ENCODE measurements at regions not wholly inside any gene's neighbourhood (a gene's known extent, or its start where the extent isn't known, plus 50 kb on each side); places are given as distances from the start of the nearest gene placed in this dataset.

DNA sequence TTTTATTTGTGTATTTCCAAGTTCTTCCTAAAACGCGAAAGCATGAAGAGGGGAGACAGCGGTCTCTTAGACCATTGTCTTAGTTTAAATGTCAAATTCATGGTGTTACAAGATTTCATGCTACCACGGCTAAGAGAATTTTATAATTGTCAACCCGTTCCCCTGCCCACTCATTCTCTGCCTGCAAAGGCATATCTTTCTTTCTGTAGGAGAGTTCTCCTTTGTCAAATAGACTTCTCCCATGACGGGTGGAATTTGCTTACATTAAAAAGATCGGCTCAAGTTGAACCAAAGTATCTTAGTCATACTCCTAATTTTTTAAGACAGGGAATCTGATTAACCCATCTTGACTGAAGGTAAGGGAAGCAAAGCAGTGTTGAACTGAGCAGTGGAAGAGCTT, 539.2 kb downstream of the REEP3 start:
- DNase-seq (ENCODE audit: low read depth in 3 of 3, low spot score in 2 of 3) = no peak

DNA sequence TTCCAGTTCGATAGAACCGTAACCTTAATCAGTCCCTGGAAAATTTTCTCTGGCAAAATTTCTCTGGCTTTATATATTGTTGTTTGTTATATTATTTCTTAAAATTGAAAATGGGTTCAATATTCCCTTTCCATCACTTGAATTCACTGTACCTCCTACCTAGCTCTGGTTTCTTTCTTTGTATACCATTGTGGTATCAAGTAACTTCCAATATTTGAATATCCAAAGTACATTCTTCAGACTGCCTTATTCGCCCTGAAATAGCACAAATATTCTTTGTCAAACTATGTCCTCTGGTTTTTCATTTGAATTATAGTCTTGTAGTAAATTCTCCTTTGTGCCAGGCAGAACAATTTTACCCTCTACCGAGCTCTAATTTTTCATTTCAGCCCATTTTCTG, 541.6 kb downstream of the REEP3 start:
- no peak for DNase-seq (ENCODE audit: low read depth in 3 of 3, low spot score in 2 of 3)

DNA sequence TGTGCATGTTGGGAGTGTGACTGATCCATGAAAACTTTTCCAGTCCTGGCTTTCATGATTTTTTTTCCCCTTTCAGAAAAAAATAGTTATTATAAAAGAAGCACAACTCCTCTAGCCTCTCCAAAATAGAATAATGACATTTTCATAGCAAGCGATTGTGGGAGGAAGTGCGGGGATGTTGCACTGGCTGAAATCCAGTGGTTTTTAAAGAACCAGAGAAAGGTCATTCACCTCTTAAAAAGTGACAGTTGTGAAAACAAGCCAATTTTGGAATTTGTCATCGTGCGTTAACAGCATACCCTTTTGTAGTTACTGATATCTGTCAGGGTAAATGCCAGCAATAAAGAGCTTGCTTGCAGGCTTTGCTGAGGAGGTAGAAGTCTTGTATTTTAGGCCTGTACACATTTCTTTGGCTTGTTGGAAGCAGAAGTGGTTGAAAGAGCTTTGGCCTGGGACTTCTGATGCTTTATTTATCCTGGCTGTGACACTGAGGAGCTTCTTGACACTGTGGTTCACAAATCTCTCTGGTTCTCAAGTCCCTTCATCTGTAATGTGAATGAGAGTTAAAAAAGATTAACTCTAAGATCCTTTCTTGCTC, 545.9 kb downstream of the REEP3 start:
- DNase-seq (ENCODE audit: low read depth in 3 of 3, low spot score in 2 of 3) = peak in 1 of 3 donors; percentile 23

DNA sequence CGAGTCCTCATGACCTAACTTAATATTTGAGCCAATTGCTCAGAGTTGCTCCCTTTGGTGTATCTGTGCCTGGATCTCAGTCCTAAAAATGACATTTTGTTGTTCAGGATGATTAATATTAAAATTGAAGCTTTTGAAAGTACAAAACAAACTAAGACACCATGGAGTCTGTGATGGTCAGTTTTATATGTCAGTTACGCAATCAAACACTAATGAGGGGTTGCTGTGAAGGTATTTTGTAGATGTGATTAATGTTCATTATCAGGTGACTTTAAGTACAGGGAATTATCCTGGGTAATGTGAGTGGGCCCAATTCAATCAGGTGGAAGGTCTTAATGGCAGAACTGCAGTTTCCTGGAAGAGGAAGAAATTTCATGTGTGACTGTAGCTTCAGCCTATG, 546.7 kb downstream of the REEP3 start:
- no peak for DNase-seq (ENCODE audit: low read depth in 3 of 3, low spot score in 2 of 3)

DNA sequence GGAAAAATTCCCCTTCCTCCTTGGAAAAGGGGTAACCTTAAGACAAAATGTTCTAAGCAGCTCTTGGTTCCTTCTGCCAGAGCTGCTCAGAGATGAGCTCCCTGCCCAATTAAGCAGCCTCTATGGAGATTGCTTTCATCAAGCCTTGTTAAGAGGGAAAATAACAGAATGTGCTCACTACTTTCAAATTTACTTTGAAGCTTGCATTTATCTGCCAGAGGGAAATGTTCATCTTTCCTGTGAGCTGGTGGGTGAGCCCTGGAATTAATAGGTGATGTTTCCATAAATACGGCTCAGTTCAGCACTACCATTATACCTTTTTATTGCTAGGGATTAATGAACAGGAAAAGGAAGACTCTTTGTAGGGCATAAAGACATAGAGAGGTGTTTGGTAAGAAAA, 549.0 kb downstream of the REEP3 start:
- DNase-seq (ENCODE audit: low read depth in 3 of 3, low spot score in 2 of 3) = no peak

DNA sequence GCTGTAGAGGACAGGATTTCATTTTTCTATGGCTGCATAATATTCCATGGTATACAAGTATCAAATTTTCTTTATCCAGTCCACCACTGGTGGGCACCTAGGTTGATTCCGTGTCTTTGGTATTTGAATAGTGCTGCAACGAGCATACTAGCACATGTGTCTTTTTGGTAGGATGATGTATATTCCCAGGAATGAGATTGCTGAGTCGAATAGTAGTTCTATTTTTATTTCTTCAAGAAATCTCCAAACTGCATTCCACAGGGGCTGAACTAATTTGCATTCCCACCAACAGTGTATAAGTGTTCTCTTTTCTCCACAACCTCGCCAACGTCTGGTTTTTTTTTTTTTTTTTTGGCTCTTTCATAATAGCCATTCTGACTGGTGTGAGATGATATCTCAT, 550.0 kb downstream of the REEP3 start:
- DNase-seq (ENCODE audit: low read depth in 3 of 3, low spot score in 2 of 3) = no peak

DNA sequence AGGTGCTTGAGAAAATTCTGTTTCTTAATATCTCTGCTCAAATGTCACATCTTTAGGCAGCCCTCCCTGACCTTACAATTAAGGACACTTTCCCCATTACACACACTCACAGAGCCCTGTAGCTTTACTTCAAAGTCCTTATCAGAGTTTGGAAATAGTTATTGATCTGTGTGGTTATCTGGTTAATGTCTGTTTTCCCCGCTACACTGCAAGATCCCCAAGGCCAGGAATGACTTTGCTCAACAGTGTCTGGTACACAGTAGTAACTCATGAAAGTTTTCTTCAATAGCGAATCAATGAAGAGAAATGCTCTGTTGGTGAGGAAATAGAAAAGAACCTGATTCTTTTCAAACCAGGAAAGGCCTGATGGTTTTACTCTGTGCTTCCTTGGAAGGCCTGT, 554.4 kb downstream of the REEP3 start:
- DNase-seq (ENCODE audit: low read depth in 3 of 3, low spot score in 2 of 3) = no peak

DNA sequence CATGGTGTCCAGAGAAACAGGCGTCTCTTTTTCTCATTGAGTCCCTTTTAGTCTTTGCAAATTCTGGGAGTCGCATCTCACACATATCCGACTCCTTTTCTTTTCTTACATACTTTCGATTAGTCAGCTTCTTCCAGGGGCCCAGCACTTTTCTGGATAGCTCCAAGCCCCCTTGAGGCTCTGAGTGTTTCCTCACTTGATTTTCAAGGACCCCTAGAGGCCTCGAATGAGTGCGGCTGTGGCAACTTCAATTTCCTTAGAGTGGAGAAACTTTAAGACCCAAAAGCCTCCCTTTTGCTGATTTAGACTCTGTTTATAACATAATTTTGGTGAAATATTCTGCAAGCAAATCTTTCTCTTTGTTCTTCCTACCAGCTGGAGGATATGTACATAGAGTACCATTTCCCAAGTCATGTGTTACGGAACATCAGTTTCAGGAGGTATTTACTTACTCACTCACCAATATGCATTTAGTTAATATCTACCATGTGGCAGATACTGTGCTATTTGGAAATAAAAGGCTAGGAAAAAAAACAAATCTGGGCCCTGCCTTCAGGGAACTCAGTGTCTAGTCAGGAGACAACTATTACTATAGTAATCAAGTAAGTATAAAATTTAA, 555.2 kb downstream of the REEP3 start:
- DNase-seq (ENCODE audit: low read depth in 3 of 3, low spot score in 2 of 3) = no peak

DNA sequence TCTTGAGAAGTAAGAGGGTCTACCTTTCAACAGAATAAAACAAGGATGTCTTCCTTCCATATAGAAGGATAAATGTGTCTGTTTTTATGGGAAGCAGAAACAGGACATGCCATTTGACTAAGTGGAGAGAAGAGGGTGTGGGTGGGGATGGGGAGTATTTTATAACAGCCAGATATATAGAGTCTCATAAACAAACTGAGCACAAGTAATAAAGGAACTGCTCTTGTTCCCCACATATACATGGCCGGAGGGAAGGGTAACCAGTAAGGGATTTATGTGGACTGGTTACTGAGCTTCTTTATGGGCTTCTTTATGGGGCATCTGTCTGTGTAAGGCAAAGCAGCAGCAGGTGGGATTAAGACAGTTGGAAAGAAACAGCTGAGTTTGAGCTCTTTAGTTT, 558.1 kb downstream of the REEP3 start:
- no peak for DNase-seq (ENCODE audit: low read depth in 3 of 3, low spot score in 2 of 3)

DNA sequence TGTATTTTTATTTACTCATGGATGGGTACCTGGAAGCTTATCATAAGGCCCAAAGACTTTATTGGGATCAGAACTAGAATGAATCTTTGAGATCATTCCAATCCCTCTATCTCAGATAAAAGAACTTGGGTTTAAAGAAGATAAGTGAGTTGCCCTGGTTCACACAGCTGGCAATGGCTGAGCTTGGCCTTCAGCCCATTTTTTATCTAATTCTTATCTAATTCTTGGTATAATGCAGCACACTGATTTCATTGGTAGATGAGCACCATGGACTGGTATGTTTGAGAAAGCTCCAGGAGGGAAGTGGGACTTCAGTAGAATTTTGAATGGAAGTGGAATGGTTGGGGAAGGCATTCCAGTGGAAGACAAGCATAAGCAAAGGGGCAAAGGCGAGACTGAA, 558.9 kb downstream of the REEP3 start:
- no peak for DNase-seq (ENCODE audit: low read depth in 3 of 3, low spot score in 2 of 3)

DNA sequence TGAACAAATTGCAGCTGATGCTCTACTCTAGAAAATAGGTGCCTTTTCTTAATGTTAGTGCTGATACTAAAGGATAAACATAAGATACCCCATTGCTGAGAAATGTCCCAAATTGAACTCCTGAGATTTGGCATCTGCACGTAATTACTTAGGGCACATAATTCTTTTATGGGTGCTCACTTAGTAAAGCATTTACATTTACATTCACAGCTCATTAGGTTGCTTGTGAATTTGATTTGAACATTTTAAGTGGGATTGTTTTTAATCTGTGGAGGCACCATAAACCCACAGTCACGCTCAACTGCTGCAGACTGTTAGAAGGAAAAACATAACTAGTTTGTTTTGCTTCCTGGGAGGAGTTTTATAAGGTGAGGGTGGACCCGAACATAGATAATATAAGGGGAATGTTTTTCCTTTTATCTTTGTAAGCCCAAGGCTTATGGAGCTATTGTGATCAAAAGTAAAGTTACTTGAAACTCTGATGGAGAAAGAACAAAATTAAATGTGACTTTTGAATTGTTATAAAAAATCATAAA, 560.8 kb downstream of the REEP3 start:
- DNase-seq (ENCODE audit: low read depth in 3 of 3, low spot score in 2 of 3) = no peak

DNA sequence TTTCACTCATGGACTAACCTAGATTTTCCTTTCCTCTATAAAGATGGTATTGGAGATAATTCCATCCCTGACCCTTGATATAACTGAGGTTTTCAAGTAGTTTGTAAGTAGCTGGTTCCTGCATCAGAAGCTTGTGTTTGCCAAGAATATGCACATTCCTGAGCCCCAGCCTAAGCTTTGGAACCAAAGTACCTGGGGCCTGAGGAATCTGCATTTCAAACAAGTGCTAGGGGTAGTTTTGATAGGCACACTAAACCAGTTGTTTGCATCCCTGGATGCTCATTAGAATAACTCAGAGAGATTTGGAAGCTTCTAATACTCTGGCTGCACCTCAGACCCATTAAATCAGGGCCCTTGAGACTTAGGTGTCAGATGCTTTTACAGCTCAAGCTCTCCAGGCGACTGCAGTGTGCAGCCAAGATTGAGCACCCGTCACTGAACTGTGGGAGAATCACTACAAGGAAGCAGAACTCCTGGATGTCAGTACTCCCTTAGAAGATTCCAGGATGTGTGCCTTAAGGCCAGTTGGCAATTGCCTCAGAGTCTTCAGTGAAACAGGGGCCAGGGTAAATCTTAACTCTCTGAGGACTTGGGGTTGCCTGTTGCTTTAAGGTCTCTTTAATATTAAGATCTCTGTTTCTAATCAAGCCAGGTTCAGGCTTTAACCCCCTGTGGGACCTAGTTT, 565.0 kb downstream of the REEP3 start:
- no peak for DNase-seq (ENCODE audit: low read depth in 3 of 3, low spot score in 2 of 3)

DNA sequence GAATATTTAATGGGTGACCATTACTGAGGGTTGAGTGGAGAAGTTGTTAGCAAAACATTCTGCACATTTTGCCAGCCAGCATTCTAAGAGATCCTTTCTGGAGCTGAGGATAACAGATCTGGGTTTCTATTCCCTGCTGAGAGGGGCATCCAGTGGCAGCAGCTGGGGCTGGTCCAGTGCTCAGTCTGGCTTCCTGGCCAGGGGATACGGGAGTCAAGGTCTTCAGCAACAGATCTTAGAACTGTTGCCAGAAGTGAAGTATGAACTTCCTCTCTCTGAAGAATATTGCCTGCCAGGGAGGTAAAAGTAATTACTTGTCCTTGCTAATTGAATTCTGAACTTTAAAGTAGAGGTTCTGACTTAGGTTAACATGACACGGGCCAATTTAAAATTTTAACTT, 568.4 kb downstream of the REEP3 start:
- DNase-seq (ENCODE audit: low read depth in 3 of 3, low spot score in 2 of 3) = no peak

DNA sequence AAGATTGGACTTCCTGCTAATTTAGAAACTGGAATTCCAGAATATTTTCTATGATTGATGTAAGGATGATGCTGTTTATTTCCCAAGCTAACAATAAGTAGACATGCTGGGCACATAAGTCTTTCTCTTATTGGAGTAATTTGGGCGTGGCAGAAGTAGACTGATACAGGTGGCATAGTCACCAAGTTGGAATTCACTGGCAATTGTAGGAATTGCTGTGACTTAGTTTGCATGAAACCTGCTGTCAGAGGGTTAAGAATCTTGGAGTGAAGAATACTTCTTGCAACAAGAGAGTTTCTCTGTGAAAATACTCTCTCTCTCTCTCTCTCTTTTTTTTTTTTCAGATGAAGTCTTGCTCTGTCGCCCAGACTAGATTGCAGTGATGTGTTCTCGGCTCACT, 569.7 kb downstream of the REEP3 start:
- no peak for DNase-seq (ENCODE audit: low read depth in 3 of 3, low spot score in 2 of 3)

DNA sequence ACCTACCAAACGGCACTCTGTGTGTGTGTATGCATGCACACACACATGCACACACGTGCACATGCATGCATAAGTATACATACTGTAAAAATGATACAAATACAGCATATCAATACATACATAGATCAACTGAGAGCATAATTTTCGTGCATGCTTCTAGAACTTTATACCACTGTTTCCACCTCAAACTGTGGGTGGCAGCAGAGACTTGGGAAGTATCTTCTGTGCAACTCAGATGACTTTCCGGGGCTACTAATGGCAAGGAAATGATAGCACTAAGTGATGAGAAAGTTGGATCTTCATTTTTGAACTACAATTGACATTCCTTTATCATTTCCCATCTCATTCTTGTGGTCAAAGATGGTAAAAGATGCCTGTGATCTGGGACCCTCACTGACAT, 570.7 kb downstream of the REEP3 start:
- no peak for DNase-seq (ENCODE audit: low read depth in 3 of 3, low spot score in 2 of 3)

DNA sequence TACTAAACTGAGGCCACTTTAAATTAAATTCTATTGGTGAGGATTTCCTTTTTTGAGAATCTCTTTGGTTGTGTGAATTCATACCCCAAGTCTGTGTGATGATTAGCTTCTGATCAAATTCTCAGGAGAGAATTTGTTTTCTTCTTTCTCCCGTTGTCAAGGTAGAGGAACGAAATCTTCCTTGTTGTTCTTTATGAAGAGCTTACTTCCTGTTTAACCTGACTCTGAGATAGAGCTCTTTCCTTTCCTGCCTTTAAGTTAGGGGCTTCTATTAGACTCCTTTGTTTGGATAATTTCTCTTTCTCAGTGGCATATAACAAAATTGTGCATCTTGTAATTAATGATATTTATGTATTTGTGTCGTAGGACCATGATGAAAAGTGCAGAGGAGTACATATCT, 572.1 kb downstream of the REEP3 start:
- DNase-seq (ENCODE audit: low read depth in 3 of 3, low spot score in 2 of 3) = no peak

DNA sequence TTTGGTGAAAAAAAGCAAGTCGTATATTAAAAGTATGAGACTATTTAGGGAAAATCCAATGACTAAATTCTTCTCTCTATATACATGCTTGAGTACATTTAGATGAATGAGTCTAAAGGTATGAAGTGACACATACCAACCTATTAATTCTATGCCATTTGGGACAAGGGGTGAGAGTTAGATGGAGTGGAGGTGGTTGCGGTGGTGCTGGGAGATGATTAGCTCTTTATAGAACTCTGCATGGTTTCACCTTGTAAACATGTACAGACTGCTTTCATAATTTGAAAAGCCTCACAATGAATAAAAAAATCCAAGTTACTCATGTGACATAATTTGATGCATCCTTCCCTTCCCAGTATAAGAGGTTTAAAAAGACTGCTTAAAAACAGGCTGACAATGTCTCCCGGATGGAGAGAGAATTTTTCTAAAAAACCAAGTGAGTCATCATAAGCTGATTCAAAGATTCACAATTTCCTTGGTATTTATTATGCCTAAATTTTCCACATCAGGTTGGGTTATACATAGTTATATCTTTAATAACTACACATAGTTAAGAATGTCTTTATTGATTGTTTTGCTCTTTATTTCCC, 572.8 kb downstream of the REEP3 start:
- DNase-seq (ENCODE audit: low read depth in 3 of 3, low spot score in 2 of 3) = no peak

DNA sequence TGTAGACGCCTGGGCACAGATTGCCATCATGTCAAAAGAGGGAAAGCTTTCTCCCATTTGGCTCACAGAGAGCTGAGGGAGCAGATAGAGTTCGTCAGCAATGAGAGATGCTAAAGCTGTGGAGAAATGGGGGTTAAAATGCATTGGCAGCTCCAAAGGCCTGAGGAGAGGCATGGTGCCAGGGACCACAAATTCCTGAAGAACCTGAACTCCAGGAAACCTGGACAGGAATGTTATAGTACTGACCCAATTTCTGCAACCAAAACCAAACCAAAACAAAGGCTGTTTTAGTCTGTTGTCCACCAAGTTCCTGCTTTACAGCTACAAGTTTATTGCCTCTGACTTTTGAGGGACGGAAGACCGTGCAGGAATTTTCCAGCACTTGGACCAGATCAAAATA, 575.7 kb downstream of the REEP3 start:
- DNase-seq (ENCODE audit: low read depth in 3 of 3, low spot score in 2 of 3) = no peak

DNA sequence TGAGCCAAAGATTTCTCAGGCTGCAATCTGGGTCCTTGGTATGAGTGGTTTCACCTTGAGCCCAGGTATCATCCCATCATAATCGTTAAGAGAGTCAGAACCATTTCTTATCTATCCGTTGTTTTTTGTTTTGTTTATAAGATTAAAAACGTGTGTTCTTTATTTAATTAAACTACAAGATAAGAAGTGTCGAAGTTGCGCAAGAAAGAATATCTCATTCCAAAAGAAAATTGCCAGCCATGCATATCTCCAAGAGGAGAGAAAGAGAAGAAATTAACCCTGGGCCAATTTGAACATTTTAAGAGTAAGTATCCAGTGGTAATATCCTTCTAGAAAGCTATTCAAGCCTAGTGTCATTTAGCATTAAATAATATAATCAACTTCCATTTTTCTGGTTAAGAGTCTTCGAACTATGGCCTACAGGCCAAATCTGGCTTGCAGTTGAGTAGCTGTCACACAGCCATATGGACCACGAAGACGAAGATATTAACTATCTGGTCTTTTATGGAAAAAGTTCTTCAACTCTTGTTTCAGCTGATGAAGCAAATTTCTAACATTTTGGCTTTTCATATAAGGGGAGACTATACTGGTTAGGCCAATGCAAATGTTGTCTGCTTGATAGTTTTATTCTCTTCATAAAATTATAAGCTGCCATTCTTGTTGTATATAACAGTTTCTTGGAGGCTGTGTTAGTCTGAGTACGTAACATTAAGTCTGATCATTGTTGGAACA, 576.4 kb downstream of the REEP3 start:
- no peak for DNase-seq (ENCODE audit: low read depth in 3 of 3, low spot score in 2 of 3)

DNA sequence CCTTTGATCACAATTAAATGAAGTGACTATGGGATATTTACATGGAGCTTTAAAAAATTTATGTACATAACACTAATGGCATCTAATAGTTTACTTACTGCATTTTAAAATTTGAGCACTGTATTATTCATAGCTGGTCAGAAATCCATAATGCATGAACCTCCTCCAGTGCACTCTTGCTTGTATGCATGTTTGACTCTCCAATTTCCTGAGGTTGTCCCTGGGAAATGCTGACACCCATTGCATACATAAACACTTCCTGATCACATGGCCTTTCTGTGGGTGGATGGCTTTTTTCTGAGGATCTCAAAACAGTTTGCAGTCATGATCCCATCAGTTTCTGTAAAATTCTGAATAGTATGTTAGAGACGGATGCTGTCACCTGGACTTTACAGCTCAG, 577.8 kb downstream of the REEP3 start:
- no peak for DNase-seq (ENCODE audit: low read depth in 3 of 3, low spot score in 2 of 3)

DNA sequence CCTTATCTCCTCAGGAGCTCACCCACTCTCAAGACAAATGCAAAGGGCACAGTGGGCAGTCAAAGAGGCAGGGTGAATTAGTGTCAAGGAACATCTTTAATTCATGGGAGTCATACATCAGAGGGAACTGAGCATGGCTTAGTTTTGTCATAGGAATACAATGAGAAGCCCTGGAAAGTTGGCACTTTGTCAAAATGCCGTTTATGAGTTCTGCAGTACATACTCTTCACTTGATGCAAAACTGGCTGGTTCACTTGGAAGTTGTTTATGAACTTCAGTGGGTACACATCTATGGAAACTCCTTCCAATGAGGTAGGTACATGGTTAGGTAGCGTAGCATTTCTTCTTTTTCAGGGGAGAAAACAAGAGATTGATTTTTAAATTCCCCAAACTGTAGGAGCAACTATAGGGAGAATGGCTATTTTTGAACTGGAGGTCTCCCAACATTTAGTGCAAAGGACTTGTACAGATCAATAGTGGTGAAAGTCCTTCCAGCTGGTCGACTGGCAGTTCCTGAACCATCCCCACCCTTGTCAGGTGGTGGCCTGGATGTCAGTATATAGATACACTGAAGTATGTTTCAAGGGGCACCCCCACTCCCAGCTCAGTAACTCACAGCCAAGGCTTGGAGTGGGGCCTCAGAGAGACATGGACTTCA, 580.5 kb downstream of the REEP3 start:
- DNase-seq (ENCODE audit: low read depth in 3 of 3, low spot score in 2 of 3) = no peak

Measured in right renal cortex interstitium (tissue), 3 donors.